Lower lobe of right lung (tissue), 2 donors: ENCODE measurements at regions not wholly inside any gene's neighbourhood (a gene's known extent, or its start where the extent isn't known, plus 50 kb on each side); places are given as distances from the start of the nearest gene placed in this dataset.

Experiments
- ATAC-seq, 2 donors: fragments of 200-7000 bp; cut with Tn5 transposase; one replicate each; pipeline ENCODE4 v1.9.1; 2020 to 2022; ENCODE audit warnings: mild to moderate bottlenecking in 2 of 2, moderate library complexity in 2 of 2
- DNase-seq: peaks from one replicate; pipeline ENCODE4 v3.0.0-alpha.2; 2020
- H3K27ac ChIP-seq: fragments of 200-600 bp; one replicate; pipeline ENCODE4 v1.8.0; 2022
- H3K27me3 ChIP-seq: fragments of 200-600 bp; one replicate; pipeline ENCODE4 v1.8.0; 2022; ENCODE audit warnings: low read depth
- H3K36me3 ChIP-seq: fragments of 200-600 bp; one replicate; pipeline ENCODE4 v1.8.0; 2022; ENCODE audit warnings: mild to moderate bottlenecking
- H3K4me1 ChIP-seq: fragments of 200-600 bp; one replicate; pipeline ENCODE4 v1.8.0; 2022
- H3K4me3 ChIP-seq: fragments of 200-600 bp; one replicate; pipeline ENCODE4 v1.8.0; 2022; ENCODE audit warnings: mild to moderate bottlenecking
- H3K9me3 ChIP-seq: fragments of 200-600 bp; one replicate; pipeline ENCODE4 v1.8.0; 2022
- CTCF ChIP-seq: fragments of 200-600 bp; IDR thresholded peaks from one replicate; pipeline ENCODE4 v1.8.0; 2022; ENCODE audit warnings: antibody characterized with exemption, mild to moderate bottlenecking
- intact Hi-C: fragments of 100-400 bp; cut with DNase I; formaldehyde crosslinking; loops from one replicate; pipeline ENCODE4 v1.11.0; 2022
- donor health status: DM: no; HTN: yes; CAD: no; lungs with severe emphysema.

- H3K4me3 ChIP-seq, result no peak overlapping the region
- no peak for TF ChIP-seq CTCF
- no peaks in the 10 kb centered on the region for H3K9me3 ChIP-seq
- no peaks in the 10 kb centered on the region for H3K36me3 ChIP-seq
- no peak for ATAC-seq
- H3K27me3 ChIP-seq, result no peaks in the 10 kb centered on the region
- H3K27ac ChIP-seq, result no peak overlapping the region
- intact Hi-C loops, result no loop called here
- H3K4me1 ChIP-seq, result no peaks in the 10 kb centered on the region
- DNase-seq, result no peak
Measured at GRCh38 chr10:129056734-129057689, 410.0 kb upstream of the MGMT start.

- H3K4me1 ChIP-seq, result no peaks in the 10 kb centered on the region
- no peak for TF ChIP-seq CTCF
- ATAC-seq (peak; percentile 21 to 62), DNase-seq (no peak)
- intact Hi-C loops, result no loop called here
- H3K27me3 ChIP-seq, result no peaks in the 10 kb centered on the region
- no peaks in the 10 kb centered on the region for H3K36me3 ChIP-seq
- no peak overlapping the region for H3K4me3 ChIP-seq
- no peaks in the 10 kb centered on the region for H3K9me3 ChIP-seq
- no peak overlapping the region for H3K27ac ChIP-seq
Measured at GRCh38 chr10:129057856-129058663, 409.0 kb upstream of the MGMT start.

GRCh38 chr10:129058664-129059155 is 408.3 kb upstream of the MGMT start:
- intact Hi-C loops, result no loop called here
- Histone ChIP-seq H3K4me1 (no peaks in the 10 kb centered on the region), H3K36me3 (no peaks in the 10 kb centered on the region), H3K27ac (no peak overlapping the region), H3K4me3 (no peak overlapping the region), H3K27me3 (no peaks in the 10 kb centered on the region), H3K9me3 (no peaks in the 10 kb centered on the region)
- ATAC-seq (no peak), DNase-seq (no peak)
- TF ChIP-seq CTCF, result no peak

- ATAC-seq, result no peak
- no peaks in the 10 kb centered on the region for H3K36me3 ChIP-seq
- no peak overlapping the region for H3K4me3 ChIP-seq
- H3K4me1 ChIP-seq, result no peaks in the 10 kb centered on the region
- H3K9me3 ChIP-seq, result no peaks in the 10 kb centered on the region
- intact Hi-C loops, result no loop called here
- no peak for DNase-seq
- H3K27me3 ChIP-seq, result no peaks in the 10 kb centered on the region
- H3K27ac ChIP-seq, result no peak overlapping the region
- no peak for TF ChIP-seq CTCF
Measured at GRCh38 chr10:129059977-129060376, 407.1 kb upstream of the MGMT start.

GRCh38 chr10:129063212-129063611 is 403.8 kb upstream of the MGMT start:
- TF ChIP-seq CTCF, result no peak
- no peak overlapping the region for H3K4me3 ChIP-seq
- no peaks in the 10 kb centered on the region for H3K4me1 ChIP-seq
- H3K9me3 ChIP-seq, result no peaks in the 10 kb centered on the region
- H3K27ac ChIP-seq, result no peak overlapping the region
- no peaks in the 10 kb centered on the region for H3K27me3 ChIP-seq
- DNase-seq (no peak), ATAC-seq (no peak)
- no peaks in the 10 kb centered on the region for H3K36me3 ChIP-seq
- intact Hi-C loops, result no loop called here
